T-helper 1 cell (primary cell): ENCODE measurements at regions not wholly inside any gene's neighbourhood (a gene's known extent, or its start where the extent isn't known, plus 50 kb on each side); places are given as distances from the start of the nearest gene placed in this dataset.
"Not testable (repeated sequence)": the region's sequence is repeated elsewhere in the genome, so short reads cannot be mapped to it uniquely, and the experiment has no call there.

Source experiments
- DNase-seq, 5 donors: peaks; one replicate each; pipeline ENCODE4 v3.0.0-alpha.2; 2012 to 2020

DNA sequence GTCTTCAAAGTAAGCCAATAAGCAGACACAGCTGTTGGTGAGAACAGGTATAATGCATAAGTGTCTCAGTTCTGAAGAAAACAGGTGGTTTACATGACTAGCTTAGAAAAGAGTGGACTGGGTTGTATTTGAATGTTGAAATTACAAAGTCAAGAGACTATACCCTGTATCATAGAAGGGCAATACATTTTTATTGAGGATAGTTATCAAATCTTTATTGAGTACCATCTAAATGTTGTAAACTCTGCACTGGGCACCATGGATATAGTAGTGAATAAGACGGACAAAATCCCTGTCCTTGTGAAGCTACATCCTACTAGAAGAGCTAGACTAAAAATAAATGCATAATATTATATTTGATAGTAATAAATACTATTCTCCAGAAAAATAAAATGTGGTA is 88.5 kb upstream of the CDC42EP3 start:
- DNase-seq, result not testable (repeated sequence)

DNA sequence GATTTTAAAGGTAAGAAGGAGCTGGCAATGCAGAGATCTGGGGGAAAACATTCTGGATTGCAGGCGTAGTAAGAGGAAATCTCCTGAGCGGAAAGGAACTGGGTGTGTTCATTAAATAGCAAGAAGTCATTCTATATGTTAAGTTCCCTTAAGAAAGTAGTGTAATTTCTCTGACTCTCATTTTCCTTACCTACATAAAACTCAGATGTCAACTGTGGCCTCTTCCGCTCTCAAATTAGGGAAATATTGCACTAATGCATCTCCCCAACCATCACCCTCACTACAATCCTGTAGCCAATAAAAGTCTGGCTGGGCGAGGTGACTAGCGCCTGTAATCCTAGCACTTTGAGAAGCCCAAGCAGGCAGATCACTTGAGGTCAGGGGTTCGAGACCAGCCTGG is 89.0 kb upstream of the CDC42EP3 start:
- DNase-seq, result no peak

DNA sequence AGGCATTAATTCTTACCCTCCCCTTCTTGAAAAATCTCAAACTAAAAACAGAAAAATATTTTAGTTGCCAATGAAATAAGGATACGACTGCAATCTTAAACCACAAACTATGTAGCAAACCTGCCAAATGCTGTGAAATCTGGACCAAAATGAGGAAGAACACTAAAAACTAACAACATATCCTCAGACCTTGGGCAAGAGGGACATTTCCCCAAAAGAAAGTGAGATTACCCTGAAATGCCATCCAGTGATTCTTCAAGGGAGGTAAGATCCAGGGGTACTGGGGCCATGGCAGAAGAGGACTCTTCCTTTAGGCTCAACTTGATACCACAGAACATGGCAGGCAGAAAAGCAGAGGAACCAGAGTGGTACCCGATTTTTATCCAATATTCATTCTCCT is 90.8 kb upstream of the CDC42EP3 start:
- DNase-seq, result not testable (repeated sequence)

DNA sequence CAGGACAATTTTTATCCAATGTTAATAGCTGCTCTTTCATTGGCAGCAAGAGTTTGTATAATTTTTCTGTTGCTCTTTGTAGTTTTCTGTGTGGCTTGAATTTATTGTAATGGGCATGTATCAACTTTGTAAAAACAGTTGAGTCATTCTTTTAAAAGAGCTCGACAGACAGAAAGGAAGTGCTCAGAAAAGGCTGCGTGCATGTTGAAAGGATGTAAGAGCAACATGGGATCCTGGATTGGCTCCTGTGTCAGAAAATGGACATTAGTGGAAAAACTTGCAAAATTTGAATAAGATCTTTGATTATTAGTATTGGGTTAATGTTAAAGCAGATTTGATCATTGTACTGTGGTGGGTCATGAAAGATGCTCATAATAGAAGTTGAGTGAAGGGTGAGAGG is 93.3 kb upstream of the CDC42EP3 start:
- no peak for DNase-seq

DNA sequence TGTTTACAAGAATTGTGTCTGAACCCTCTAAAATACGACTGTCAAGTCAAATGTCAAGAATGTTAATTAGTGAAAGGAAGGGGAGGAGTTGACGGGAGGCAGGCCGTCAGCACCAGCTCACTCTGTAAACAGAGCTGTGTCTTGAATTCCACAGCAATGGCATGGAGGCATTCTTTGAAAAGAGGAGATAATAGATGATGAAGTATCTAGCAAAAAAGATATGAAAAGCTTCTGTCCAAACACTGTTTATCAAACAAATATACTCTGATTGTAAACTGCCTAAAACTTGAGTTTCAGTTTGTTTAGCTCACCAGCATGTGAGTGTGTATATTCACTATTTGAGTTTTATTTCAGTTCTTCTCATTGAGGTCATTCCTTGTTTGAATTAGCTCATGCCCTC is 94.7 kb upstream of the CDC42EP3 start:
- DNase-seq, result no peak

DNA sequence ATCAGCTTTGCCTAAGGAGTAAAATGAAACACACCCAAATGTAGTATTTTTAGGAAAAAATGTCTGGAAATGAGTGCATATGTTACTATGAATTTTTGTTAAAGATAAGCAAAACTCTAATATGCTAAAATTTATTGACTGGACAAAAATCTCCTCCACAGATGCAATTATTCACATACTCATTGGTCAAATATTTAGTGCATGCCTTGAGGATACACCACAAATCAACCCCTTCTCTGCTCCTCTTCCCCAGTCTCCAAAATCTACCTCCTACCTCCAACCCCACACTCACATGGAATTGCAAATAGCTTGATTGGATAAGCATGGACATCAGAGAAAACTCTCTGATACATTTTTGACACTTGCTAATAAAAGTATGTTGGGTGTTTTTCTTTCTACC is 95.6 kb upstream of the CDC42EP3 start:
- no peak for DNase-seq

DNA sequence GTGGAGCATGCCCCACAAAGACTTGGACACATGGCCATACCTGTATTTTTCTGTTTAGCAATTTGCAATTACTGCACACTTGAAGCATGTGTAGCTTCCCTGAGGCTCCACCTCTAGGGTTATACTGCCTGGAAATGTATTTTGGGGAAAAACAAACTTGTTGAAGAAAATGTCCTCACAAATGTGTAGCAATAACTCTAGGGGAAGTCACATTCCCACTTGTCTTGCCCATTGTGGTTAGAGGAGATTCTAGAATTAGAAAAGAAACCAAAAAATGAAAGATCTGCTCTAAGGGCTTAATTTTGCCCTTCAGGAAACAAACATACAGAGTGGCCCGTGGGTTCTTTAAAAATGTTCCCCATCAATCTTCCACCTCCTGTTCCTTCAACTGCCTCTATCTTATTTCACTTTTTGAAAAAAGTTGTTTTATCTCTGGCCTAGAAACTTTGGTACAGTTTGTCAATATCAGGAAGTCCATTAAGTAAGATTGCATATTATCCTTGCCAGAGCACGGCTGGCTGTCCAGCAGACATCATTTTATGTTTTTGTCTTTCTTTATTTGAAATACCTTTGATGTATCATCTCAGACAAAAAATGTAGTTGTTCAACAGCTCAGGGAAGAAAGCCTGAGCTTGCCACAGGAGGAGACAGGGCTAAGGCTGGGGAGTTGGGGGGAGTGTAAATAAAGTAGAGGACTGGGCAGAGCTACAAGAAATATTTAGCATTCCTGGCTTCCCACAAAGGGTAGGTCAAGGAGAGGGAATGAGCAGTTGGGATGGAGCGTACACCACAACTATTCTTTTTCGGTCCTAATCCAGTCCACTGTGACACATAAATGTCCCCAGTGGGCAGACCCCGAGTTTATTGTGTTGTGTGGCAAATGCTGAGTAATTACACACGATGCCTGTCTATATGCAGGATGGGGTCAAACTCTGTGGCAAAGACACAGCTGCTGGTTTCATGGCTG is 96.8 kb upstream of the CDC42EP3 start:
- no peak for DNase-seq

DNA sequence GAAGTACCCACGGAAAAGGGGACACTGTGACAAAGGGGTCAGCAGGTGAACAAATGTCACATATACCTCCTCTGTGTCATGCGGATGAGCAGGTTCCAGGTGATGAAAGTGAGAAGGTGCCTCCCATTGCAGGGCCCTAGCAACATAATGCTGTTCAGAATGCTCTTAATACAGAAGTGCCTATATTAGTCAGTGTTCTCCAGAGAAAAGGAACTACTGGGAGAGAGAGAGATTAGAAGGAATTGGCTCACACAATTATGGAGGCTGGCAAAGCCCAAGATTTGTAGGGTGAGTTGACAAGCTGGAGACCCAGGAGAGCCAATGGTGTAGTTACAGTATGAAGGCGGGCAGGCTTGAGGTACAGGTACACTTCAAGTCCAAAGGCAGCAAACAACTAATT is 98.1 kb upstream of the CDC42EP3 start:
- DNase-seq, result no peak

DNA sequence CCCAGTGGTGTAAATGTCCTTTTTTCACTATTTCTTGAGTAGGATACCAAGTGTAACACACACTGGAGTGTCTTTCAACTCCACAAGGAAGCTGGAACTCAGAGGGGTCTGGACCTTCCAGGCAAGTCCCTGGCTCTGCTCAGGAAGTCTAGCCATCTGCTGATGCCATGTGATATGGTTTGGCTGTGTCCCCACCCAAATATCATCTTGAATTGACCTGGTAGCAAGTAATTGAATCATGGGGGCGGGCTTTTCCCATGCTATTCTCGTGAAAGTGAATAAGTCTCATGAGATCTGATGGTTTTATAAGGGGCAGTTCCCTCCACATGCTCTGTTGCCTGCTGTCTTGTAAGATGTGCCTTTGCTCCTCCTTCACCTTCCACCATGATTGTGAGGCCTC is 99.4 kb upstream of the CDC42EP3 start:
- DNase-seq, result no peak

DNA sequence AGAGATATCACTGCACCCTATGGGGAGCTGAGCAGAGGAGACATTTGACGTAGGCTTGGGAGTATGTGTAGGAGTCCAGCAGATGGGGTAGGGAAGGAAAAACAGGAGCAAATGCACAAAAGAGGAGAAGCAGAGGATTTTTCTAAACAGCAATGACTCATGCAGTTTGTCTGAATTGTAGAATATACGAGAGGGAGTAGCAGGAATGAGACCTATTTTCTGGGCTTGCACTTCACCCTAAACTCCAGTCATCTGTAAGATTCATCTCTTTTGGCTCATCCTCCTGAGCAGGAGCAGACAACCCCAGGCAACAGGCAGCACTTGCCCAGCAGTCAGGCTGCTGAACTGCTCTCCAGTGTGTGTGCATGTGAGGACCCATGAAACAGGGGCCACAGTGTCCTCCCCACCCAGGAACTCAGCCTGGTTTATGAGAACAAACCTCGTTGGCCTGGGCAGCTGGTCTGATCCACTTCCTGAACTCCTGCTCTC is 100.2 kb upstream of the CDC42EP3 start:
- no peak for DNase-seq

DNA sequence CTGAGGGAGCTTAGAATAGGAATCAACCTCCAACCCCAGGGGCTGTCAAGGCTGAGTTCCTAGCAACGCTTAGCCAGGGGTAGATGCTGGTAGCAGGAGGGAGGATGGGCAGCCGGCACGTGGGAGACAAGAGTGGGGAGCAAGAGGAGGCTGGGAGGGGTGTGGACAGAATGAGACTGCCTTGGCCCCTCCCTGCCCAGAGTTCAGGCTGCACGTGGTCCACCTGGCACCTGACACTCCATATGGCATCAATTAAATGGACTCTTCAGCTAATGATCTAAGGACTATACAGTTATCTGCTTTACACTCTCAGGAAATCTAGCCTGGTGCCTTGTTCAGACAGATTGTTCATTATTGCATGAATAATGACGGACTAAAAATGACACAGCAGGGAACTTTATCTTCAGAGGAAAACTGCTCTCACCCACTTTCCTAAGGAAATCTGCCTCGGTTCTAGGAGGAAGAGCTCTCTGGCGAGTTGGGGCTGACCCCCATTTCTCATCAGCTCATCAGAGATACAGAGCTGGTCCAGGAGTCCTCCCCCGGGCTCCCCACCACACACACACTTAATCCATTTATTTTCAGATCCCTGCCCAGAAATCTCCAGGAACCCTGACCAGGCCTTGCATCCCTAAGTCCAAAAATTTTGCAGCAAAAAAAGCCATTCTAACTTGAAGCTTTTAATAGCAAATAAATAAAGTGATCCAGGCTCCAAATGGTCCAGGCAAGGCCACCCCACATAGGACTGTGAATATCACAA is 102.1 kb upstream of the CDC42EP3 start:
- DNase-seq, result no peak

DNA sequence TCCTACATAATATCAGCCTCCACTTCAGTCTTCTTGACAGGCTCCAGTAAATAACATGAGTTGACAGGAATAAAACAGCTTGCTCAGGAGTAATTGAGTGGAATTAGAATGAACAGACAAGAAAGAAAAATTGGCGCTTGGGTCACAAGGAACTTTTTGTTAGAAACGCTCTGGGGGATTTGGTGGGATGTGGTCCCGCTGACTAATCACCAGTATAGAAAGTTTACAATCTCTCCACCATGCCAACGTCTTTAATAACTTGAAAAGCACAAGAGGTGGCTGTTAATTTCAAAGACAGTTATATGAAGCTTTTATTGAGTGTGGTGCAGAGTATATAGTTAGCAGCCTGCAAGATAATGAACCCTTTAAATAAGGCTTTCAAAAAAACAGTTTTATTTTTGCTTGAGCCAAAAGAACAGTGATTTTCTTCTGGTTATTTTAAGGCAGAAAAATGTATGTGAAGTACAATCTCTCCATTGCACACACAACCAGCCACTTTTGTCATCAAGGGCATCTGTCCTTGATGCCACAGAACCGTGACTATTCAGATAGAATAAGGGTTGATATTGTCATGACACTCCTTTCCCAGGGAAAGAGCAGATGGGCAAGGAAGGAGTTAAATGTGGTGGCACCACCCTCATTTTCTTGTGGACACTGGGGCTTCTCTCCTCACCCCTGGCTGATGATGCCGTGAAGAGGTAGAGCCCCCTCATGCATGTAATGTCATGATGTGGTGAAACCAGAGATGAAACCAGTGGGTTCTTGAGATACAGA is 102.9 kb upstream of the CDC42EP3 start:
- DNase-seq, result not testable (repeated sequence)

DNA sequence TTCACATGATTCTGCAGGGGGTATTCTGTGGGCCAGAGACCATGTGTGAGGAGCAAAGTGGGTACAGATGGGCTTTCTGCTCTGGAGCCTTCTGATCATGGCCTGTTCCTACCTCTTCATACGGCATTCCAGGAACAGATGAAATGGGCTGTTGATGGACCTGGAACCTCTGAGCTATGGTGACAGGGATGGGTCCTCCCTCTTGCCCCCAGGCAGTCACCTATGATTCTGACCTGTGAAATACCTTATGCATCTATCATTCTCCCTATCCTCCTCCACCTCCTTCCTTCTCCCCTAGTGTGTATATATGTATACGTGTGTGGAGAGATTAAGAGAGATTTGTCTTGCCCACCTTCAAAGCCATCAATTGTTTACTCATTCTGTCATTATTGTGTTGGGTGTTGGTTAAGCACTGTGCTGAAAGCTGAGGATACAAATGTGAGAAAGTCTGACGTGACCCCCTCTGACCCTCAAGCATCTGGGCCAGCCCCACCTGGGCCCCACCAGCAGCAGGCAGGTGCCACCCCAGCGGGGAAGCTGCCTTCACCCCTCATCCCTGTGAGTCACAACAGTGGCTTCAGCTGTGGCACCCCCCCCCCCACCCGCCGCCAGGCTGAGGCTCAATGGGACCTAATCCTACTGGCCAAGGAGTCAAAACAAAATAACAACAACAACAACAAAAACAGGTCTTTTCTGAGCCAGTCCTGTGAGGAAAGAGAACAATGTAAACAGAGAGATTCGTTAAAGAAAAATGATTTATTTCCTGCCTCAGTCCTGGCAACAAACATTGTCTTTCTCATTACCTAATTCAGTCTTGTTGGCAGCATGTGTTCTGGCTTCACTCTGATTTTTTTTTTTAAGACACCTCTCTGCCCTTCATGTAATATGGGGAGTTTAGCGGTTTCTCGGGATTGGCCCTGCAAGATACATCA is 103.8 kb upstream of the CDC42EP3 start:
- no peak for DNase-seq

DNA sequence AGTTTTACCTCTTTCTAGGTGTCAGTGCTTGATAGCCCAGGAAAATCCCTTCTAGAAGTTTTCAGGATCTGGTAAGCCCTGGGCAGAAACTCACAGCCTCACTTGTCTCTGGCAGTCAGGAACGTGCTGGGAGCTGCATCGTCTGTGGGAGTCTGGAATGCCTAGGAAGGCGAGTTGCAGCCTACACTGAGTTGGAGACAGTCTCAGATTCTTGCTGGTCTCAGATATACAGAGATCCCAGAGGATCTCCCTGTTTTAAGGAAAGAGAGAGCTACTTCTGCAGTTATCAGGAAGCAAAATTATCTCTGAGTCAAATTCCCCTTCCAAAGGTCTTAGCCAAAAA is 104.4 kb upstream of the CDC42EP3 start:
- no peak for DNase-seq

DNA sequence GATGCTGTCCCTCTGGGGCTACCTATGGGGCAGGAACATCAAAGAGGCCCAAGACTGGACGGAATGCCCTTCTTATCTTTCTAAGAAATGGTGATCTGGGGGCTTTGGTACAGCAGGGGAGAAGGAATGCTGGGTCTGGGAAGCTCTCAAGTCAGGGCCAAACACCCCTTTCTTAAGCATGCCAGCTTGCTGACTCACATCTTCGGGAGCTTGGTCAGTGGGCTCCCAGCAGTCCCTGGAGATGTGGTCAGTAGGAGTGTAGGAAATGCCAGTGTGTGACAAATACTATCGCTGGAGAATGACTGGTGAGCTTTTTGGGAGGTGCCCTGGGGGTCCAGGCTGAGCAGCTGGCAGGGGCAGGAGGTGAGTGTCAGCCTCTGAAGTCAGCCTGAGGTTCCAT is 105.0 kb upstream of the CDC42EP3 start:
- DNase-seq, result no peak

DNA sequence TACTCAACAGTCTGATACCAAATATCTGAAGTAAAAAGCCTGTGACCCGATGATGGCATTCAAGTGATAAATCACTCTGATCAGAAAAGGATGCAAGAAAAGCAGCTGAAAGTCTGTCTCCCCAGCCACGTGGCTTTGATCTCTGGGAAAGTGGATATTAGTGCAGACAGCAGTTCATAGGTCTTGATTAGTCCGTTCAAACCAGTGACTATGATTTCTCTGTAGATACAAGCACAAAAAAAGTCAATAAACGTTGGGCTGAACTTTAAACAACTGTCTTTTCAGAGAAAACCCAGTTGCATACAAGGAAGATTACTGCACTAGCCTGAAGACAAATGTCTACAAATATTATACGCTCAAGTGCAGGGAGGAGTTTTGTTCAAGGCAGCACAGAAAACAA is 107.7 kb upstream of the CDC42EP3 start:
- DNase-seq, result no peak

DNA sequence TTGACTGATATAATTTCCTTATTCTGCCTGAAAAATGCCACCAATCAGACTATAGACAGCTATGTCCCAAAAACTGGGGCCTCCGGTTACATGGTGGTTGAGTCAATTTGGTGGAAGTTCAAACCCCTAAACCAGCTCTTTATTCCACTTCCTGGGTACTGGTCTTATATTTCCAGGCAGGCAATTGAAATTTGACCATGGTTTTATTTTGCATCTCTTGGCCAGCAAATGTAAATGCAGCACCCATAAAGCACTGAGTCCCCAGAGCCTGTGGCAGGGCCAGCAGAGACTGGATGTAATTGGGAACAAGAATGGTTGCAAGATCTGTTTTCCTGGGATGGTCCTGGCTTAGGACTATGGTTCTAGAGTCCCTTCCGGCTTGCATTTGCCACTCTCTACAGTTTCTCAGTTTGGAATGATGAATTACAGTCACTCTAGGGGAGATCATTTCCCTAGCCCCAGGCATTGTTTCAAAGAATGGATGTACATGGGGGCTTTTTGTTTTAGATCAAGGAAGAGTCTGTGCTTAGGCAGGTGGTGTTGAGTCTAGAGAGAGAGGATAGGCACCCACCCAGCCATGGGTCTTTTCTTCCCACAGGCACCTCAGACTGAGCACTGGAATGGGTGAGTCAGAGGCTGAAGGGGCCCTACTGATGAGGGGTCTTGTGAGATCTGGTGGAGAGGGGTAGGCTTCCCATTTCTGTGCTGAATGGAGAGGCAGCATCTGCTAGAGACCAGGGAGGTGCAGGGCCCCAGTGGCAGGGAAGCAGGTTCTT is 108.4 kb upstream of the CDC42EP3 start:
- no peak for DNase-seq

DNA sequence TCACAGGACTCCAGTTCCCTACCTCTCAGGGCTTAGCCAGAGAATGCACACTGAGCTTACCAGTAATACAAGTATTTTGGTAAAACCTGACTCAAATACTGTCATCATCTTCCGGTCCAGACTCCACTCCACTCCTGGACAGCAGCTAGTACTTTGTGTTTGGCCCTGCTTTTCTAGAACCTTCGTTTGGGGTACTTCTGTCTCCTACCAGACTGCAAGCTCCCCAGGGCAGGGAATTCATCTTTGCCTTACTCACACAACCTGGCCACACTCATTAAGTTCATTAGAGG is 108.9 kb upstream of the CDC42EP3 start:
- no peak for DNase-seq

DNA sequence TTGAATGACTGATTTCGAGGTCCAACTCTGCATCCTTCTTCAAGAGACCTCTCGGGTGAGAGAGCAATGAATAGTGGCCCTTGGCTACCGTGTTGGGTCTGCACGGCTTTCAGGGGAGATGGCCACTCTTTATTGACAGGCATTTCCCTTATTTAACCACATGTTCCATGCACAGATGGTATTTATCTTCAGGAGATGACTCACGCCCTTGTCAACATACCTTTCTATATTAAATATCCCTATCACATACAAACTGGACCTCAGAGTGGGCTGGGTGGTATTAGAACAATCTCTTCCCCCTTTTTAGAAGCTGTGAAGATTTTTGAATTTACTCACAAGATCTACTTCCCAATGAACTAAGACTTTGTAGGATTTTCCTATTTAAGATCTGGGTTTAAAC is 109.6 kb upstream of the CDC42EP3 start:
- DNase-seq, result no peak

DNA sequence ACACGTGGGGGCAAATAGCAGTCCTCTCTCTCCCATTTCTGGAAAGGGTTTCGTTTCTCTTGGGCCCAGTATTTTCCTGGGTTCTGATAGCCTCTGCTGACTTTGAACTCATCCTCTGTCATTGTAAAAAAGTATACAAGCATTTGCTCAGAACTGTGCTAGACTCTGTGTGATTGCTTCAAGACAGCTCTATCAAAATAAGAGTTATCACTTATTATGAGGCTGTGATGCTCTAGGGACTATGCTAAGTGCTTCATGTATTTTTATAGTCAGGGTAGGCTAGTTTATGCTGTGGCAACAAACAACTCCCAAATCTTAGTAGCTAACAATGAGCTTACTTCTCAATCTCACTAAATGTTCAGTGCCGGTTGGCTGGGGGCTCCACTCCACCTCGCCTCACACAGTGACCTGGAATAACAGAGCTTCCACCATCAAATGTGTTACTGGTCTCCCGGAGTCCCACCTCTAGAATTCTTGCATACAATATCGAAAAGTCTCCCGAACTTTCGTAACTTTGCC is 110.8 kb upstream of the CDC42EP3 start:
- DNase-seq, result no peak

DNA sequence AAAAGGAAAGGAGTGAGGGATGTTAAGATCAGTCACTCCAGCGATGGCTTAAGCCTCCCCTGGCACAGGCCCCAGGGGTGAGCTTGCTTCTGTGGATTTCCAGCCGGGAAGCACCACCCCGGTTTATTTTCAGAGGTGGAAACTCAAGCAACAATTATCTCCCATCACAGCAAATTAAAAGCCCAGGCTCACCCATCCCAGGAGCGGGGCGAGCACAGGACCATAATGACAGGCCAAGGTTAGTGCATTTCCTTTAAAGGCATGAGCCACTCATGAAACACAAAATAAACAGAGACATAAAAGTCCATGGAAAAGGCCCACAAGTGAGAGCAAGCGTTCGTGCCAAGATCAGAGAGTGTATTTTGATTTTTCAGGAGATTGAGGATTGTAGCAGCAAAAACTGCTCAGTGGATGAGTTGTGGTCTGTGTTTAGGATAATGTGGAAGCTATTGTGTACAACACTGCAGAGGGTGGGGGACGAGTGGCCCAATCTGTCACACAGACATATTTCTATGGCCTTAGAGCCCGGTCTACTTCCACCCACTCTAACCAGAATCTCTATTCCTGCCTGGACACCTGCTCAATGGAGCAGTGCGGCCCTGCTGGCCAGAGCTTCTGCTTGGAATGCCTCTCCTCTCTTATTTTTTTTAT is 111.4 kb upstream of the CDC42EP3 start:
- DNase-seq, result no peak
